ENCODE measurements at regions not wholly inside any gene's neighbourhood (a gene's known extent, or its start where the extent isn't known, plus 50 kb on each side); places are given as distances from the start of the nearest gene placed in this dataset.

GRCh38 chr9:127558581-127559246 lies 53.4 kb upstream of the STXBP1 start:
- TF ChIP-seq CTCF (conservative IDR thresholded peaks at IDR 0.05 in 1 of 2, IDR thresholded peaks at IDR 0.05 in 1 of 2; ENCODE audit: extremely low read depth in 1 of 2, insufficient read depth in 1 of 2, low read depth in 1 of 2, low read length in 2 of 2) (no peak), EZH2 (IDR thresholded peaks at IDR 0.05; ENCODE audit: borderline replicate concordance, low read length) (no peak)

Data from mammary epithelial cell (primary cell).